WERI-Rb-1 (cell line): ENCODE measurements at regions not wholly inside any gene's neighbourhood (a gene's known extent, or its start where the extent isn't known, plus 50 kb on each side); places are given as distances from the start of the nearest gene placed in this dataset.

Experiments
- DNase-seq: peaks from one replicate; pipeline ENCODE4 v3.0.0-alpha.2; 2020
- H3K27ac ChIP-seq: fragments of 250-450 bp; sonication (Bioruptor Pico); 2 replicates; pipeline ENCODE4 v1.5.1; 2020; ENCODE audit warnings: mild to moderate bottlenecking, moderate library complexity
- H3K27me3 ChIP-seq: fragments of 250-450 bp; sonication (Bioruptor Pico); 2 replicates; pipeline ENCODE4 v1.5.1; 2021; ENCODE audit warnings: mild to moderate bottlenecking, low read depth, moderate library complexity; ENCODE audit not compliant: insufficient read depth, severe bottlenecking
- H3K36me3 ChIP-seq: fragments of 250-450 bp; sonication (Bioruptor Pico); 2 replicates; pipeline ENCODE4 v1.5.1; 2020; ENCODE audit warnings: mild to moderate bottlenecking, moderate library complexity
- H3K4me3 ChIP-seq: 2 replicates; pipeline ENCODE4 v1.5.1; 2011; ENCODE audit warnings: low read depth, mild to moderate bottlenecking, control low read depth, low read length
- H3K9me3 ChIP-seq: fragments of 250-450 bp; sonication (Bioruptor Pico); 2 replicates; pipeline ENCODE4 v1.5.1; 2021; ENCODE audit warnings: mild to moderate bottlenecking, moderate library complexity; ENCODE audit not compliant: severe bottlenecking
- TF ChIP-seq, protein P1 (sequence below): IDR thresholded peaks from 2 replicates; pipeline ENCODE4 v1.5.1; 2011; ENCODE audit warnings: low read depth, mild to moderate bottlenecking, control low read depth, inconsistent platforms, low read length

DNA sequence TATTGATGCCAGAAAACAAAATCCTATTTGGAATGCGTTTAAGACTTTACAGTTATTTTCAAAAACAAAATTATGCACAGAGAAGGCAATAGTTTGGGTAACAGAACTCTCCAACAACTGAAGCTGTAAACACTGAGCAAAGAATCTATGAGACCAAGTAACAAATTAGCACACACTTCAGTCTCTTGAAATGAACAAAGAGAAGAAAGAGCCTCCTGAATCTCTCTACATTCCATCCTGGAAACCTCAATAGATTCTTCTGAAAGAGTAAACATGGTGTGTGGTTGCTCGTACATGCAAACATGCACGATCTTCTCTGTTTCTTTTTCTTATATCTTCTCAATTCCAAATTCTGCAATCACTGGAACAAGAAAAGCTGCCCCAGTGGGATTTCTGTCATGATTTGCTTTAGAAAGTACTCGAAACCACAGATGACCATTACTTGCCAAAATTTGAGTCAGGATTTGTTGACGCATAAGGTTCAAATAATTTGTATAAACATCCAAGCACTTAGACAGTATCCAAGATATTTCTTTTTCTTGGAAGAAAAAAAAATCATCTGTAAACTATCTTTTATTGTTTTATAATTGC, 137.9 kb upstream of the DACH1 start:
- no peaks in the 10 kb centered on the region for H3K9me3 ChIP-seq
- no peaks in the 10 kb centered on the region for H3K27me3 ChIP-seq
- TF ChIP-seq, protein P1, sequence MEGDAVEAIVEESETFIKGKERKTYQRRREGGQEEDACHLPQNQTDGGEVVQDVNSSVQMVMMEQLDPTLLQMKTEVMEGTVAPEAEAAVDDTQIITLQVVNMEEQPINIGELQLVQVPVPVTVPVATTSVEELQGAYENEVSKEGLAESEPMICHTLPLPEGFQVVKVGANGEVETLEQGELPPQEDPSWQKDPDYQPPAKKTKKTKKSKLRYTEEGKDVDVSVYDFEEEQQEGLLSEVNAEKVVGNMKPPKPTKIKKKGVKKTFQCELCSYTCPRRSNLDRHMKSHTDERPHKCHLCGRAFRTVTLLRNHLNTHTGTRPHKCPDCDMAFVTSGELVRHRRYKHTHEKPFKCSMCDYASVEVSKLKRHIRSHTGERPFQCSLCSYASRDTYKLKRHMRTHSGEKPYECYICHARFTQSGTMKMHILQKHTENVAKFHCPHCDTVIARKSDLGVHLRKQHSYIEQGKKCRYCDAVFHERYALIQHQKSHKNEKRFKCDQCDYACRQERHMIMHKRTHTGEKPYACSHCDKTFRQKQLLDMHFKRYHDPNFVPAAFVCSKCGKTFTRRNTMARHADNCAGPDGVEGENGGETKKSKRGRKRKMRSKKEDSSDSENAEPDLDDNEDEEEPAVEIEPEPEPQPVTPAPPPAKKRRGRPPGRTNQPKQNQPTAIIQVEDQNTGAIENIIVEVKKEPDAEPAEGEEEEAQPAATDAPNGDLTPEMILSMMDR = no peak
- H3K4me3 ChIP-seq = no peak overlapping the region
- DNase-seq = no peak
- H3K27ac ChIP-seq = no peak overlapping the region
- H3K36me3 ChIP-seq = no peaks in the 10 kb centered on the region

DNA sequence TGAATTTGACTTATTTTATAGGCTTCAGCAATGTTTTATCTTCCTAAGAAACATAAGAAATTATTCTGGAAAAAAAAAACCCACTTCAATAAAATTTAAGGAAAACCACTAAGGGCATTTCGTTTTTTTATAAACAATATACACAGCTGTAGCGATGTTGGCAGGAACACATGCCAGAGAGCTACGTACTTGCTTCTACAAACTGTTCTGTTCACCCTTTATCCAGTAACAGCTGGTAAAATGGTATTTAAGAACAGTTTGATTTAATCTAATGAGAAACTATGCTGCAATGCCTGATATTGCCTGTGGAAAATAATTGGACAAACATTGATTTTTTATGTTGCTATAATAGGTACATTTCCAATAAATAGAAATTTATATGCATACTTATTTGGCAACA, 137.2 kb upstream of the DACH1 start:
- Histone ChIP-seq H3K9me3 (no peaks in the 10 kb centered on the region), H3K27me3 (no peaks in the 10 kb centered on the region), H3K4me3 (no peak overlapping the region), H3K27ac (no peak overlapping the region), H3K36me3 (no peaks in the 10 kb centered on the region)
- no peak for DNase-seq
- TF ChIP-seq, protein P1 = no peak

DNA sequence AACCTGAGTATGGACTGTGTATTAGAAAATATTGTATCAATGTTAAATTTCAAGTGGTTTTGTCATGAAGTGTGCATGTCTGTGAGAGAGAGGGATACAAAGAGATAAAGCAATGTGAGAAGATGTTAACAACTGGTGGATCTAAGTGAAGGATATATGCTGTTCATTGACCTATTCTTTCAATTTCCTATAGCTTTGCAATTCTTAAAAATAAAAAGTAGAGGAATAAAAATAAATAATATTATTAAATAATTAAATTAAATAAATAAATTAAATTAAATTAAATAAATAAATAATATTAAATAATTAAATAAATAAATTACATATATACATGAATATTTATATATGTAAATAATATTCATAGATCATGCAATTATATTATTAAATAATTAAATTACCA, 131.2 kb upstream of the DACH1 start:
- Histone ChIP-seq H3K27ac (no peak overlapping the region), H3K9me3 (no peaks in the 10 kb centered on the region), H3K4me3 (no peak overlapping the region), H3K27me3 (no peaks in the 10 kb centered on the region), H3K36me3 (no peaks in the 10 kb centered on the region)
- TF ChIP-seq, protein P1 = no peak
- no peak for DNase-seq

DNA sequence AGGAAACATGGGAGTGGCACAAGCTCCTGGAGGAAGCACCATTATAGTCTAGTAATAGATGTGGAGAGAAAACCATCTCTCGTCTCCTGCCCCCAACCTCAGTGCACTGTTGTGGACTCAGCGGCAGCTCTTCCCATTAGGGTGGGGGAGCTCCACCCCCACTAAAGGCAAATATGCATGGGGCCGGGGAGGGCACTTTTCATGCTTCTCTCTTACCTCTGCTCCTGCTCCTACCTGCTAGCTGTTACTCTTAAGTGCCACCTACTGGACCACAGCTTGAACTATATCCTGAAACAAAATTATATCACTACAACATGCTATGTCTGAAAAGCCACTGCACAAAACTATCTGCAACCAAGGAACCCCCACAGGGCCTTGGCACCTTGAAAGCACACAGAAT, 112.6 kb upstream of the DACH1 start:
- DNase-seq = peak; percentile 26
- Histone ChIP-seq H3K9me3 (no peaks in the 10 kb centered on the region), H3K27me3 (no peaks in the 10 kb centered on the region), H3K27ac (no peak overlapping the region), H3K36me3 (no peaks in the 10 kb centered on the region), H3K4me3 (no peak overlapping the region)
- TF ChIP-seq, protein P1 = peak; percentile 70

DNA sequence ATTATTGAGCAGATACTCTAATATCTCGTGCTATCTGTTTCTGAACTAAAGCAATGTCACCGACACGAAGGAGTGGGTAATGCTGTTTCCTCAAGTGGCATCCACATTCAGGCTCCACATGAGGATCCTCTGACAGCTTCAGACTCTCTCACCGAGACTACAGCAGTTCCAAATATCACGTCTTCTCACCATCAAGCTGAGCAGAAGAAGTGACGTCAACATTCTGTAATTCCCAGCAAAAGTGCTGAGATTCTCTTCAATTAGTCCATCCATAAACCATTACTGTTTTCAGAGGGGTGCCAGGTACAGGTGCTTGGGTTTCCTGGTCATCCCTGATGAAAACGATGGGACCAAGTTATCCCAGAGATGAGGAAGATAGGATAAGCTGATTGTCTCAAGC, 110.0 kb upstream of the DACH1 start:
- Histone ChIP-seq H3K9me3 (no peaks in the 10 kb centered on the region), H3K36me3 (no peaks in the 10 kb centered on the region), H3K27ac (no peak overlapping the region), H3K4me3 (no peak overlapping the region), H3K27me3 (no peaks in the 10 kb centered on the region)
- no peak for DNase-seq
- TF ChIP-seq, protein P1 = no peak

DNA sequence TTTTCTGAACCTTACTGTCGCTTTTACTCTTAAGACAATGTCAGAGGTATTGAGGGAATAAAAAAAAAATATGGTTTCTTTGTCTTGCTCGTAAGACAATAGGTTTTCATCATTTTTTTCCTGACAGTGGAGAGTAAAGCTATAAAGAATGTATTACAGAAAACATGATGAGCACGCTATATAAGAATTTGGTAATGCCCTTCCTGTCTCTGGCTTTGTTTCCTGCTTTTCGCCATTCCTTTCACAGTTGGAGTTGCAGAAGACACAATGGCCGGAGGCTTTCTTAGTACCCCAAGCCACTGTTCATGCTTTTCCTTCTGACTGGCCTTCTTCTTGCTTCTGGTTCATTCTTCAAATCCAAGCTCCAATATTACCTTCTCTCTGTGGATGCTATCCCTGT, 101.0 kb upstream of the DACH1 start:
- TF ChIP-seq, protein P1 = no peak
- no peak overlapping the region for H3K4me3 ChIP-seq
- no peak overlapping the region for H3K27ac ChIP-seq
- H3K36me3 ChIP-seq = no peaks in the 10 kb centered on the region
- DNase-seq = no peak
- no peaks in the 10 kb centered on the region for H3K9me3 ChIP-seq
- H3K27me3 ChIP-seq = no peaks in the 10 kb centered on the region
